OCI-LY7 (cell line): ENCODE measurements at regions not wholly inside any gene's neighbourhood (a gene's known extent, or its start where the extent isn't known, plus 50 kb on each side); places are given as distances from the start of the nearest gene placed in this dataset.

Experiments used
- BruUV-seq: library from RNA; stranded (reverse); fragments of 400-500 nt; replicated peaks from 2 replicates; lab custom pipeline; 2021; lab: Mats Ljungman, UMichigan
- CTCF ChIA-PET: fragments of 300-600 bp; sonication (Branson Sonifier 250); formaldehyde crosslinking; loops from one replicate; lab custom pipeline; 2022; ENCODE audit warnings: antibody characterized with exemption; ENCODE audit not compliant: unreplicated experiment; lab: Charles Lee
- POLR2A ChIA-PET: fragments of 300-600 bp; sonication (Branson Sonifier 250); formaldehyde crosslinking; loops from one replicate; lab custom pipeline; 2022; ENCODE audit warnings: antibody characterized with exemption; lab: Charles Lee
- DNase-seq: peaks from one replicate; pipeline ENCODE4 v3.0.0-alpha.2; 2015; ENCODE audit warnings: low spot score
- H2AFZ ChIP-seq: fragments of 200-600 bp; sonication (generic), shearing (Covaris generic); 2 replicates; pipeline ENCODE4 v1.6.1; 2014; ENCODE audit warnings: mild to moderate bottlenecking, antibody characterized with exemption, low read length, moderate library complexity
- H3K27ac ChIP-seq: fragments of 200-600 bp; sonication (generic); 2 replicates; pipeline ENCODE4 v1.5.1; 2014; ENCODE audit warnings: mixed run types, low read depth, mild to moderate bottlenecking, moderate library complexity, low read length, inconsistent platforms; ENCODE audit not compliant: poor library complexity, severe bottlenecking
- H3K36me3 ChIP-seq: fragments of 200-600 bp; sonication (generic); 2 replicates; pipeline ENCODE4 v1.6.1; 2014; ENCODE audit warnings: mild to moderate bottlenecking, antibody characterized with exemption, low read length, moderate library complexity, mixed read lengths; ENCODE audit not compliant: insufficient read depth
- H3K4me1 ChIP-seq: fragments of 200-600 bp; sonication (generic); 2 replicates; pipeline ENCODE4 v1.5.1; 2014; ENCODE audit warnings: mild to moderate bottlenecking, low read length; ENCODE audit not compliant: insufficient read depth, poor library complexity, severe bottlenecking
- H3K4me2 ChIP-seq: fragments of 200-600 bp; sonication (generic); 2 replicates; pipeline ENCODE4 v1.6.1; 2014; ENCODE audit warnings: mild to moderate bottlenecking, low read length
- H3K4me3 ChIP-seq: fragments of 200-600 bp; sonication (generic); 2 replicates; pipeline ENCODE4 v1.5.1; 2014; ENCODE audit warnings: mild to moderate bottlenecking, low read depth, low read length; ENCODE audit not compliant: poor library complexity, severe bottlenecking
- H3K79me2 ChIP-seq: fragments of 200-600 bp; sonication (generic); 2 replicates; pipeline ENCODE4 v1.6.1; 2016; ENCODE audit warnings: low read depth, mild to moderate bottlenecking, low read length, moderate library complexity, mixed read lengths; ENCODE audit not compliant: insufficient read depth
- H3K9me2 ChIP-seq: fragments of 200-600 bp; sonication (generic); 2 replicates; pipeline ENCODE4 v1.6.1; 2016; ENCODE audit warnings: mild to moderate bottlenecking, low read length, mixed read lengths; ENCODE audit not compliant: insufficient read depth
- H3K9me3 ChIP-seq: fragments of 200-600 bp; sonication (generic); 2 replicates; pipeline ENCODE4 v1.6.1; 2014; ENCODE audit warnings: mild to moderate bottlenecking, mixed run types, low read length, mixed read lengths
- H4K20me1 ChIP-seq: fragments of 200-600 bp; sonication (generic); 2 replicates; pipeline ENCODE4 v1.6.1; 2014; ENCODE audit warnings: mild to moderate bottlenecking, antibody characterized with exemption, low read length, moderate library complexity, mixed read lengths; ENCODE audit not compliant: insufficient read depth
- CTCF ChIP-seq: fragments of 200-600 bp; sonication (generic); conservative IDR thresholded peaks from 2 replicates; pipeline ENCODE4 v1.5.1; 2014; ENCODE audit warnings: mild to moderate bottlenecking, antibody characterized with exemption, low read length, moderate library complexity, mixed read lengths
- EZH2phosphoT487 ChIP-seq: fragments of 200-600 bp; sonication (generic); IDR thresholded peaks from 2 replicates; pipeline ENCODE4 v1.6.1; 2018; ENCODE audit warnings: low read depth, borderline replicate concordance, mild to moderate bottlenecking, mixed run types, antibody characterized with exemption, low read length, moderate library complexity, mixed read lengths
- intact Hi-C: fragments of 100-400 bp; cut with micrococcal nuclease; formaldehyde crosslinking; loops from one replicate; pipeline ENCODE4 v1.10.0; 2022; ENCODE audit not compliant: unreplicated experiment

GRCh38 chr13:65307056-65307455 lies 1923.1 kb downstream of the PCDH9 start:
- Histone ChIP-seq H4K20me1 (no peaks in the 10 kb centered on the region), H3K4me1 (no peaks in the 10 kb centered on the region), H3K4me2 (no peak overlapping the region), H3K9me2 (no peaks in the 10 kb centered on the region), H3K79me2 (no peaks in the 10 kb centered on the region), H2AFZ (no peak overlapping the region), H3K36me3 (no peaks in the 10 kb centered on the region), H3K9me3 (no peaks in the 10 kb centered on the region), H3K4me3 (no peak overlapping the region), H3K27ac (no peak overlapping the region)
- BruUV-seq, result no TSS peak
- ChIA-PET CTCF (no interaction called here), POLR2A (no interaction called here)
- DNase-seq, result no peak
- intact Hi-C loops, result no loop called here
- TF ChIP-seq EZH2phosphoT487 (no peak), CTCF (no peak)

GRCh38 chr13:65302691-65303090 lies 1927.4 kb downstream of the PCDH9 start:
- no peaks in the 10 kb centered on the region for H3K9me3 ChIP-seq
- no peaks in the 10 kb centered on the region for H3K79me2 ChIP-seq
- H3K36me3 ChIP-seq, result no peaks in the 10 kb centered on the region
- H3K27ac ChIP-seq, result no peak overlapping the region
- no peak overlapping the region for H3K4me3 ChIP-seq
- H3K4me1 ChIP-seq, result no peaks in the 10 kb centered on the region
- intact Hi-C loops, result no loop called here
- no peaks in the 10 kb centered on the region for H4K20me1 ChIP-seq
- no peak overlapping the region for H3K4me2 ChIP-seq
- CTCF ChIA-PET, result no interaction called here
- H2AFZ ChIP-seq, result no peak overlapping the region
- POLR2A ChIA-PET, result no interaction called here
- no peak for TF ChIP-seq CTCF
- TF ChIP-seq EZH2phosphoT487, result no peak
- no peaks in the 10 kb centered on the region for H3K9me2 ChIP-seq
- no peak for DNase-seq
- no TSS peak for BruUV-seq

- DNase-seq, result no peak
- Histone ChIP-seq H3K79me2 (no peaks in the 10 kb centered on the region), H3K36me3 (no peaks in the 10 kb centered on the region), H2AFZ (no peak overlapping the region), H3K4me3 (no peak overlapping the region), H3K4me2 (no peak overlapping the region), H3K9me3 (no peaks in the 10 kb centered on the region), H3K4me1 (no peaks in the 10 kb centered on the region), H3K27ac (no peak overlapping the region), H4K20me1 (no peaks in the 10 kb centered on the region), H3K9me2 (no peaks in the 10 kb centered on the region)
- CTCF ChIA-PET, result no interaction called here
- TF ChIP-seq CTCF (no peak), EZH2phosphoT487 (no peak)
- intact Hi-C loops, result no loop called here
- POLR2A ChIA-PET, result no interaction called here
- BruUV-seq, result no TSS peak
These were observed 1928.6 kb downstream of the PCDH9 start for GRCh38 chr13:65301506-65301905.
